Mesendoderm (in vitro differentiated cells): ENCODE measurements at regions not wholly inside any gene's neighbourhood (a gene's known extent, or its start where the extent isn't known, plus 50 kb on each side); places are given as distances from the start of the nearest gene placed in this dataset.

Experiments used
- DNase-seq: peaks from one replicate; pipeline ENCODE4 v3.0.0; 2013
- H2AK5ac ChIP-seq: 2 replicates; pipeline ENCODE4 v1.6.1; 2013; ENCODE audit warnings: low read length, inconsistent platforms
- H2BK120ac ChIP-seq: 2 replicates; pipeline ENCODE4 v1.6.1; 2013; ENCODE audit warnings: low read depth, mild to moderate bottlenecking, low read length, moderate library complexity, mixed read lengths
- H2BK15ac ChIP-seq: replicated peaks from 2 replicates; pipeline ENCODE4 v1.6.1; 2013; ENCODE audit warnings: low read depth, mild to moderate bottlenecking, moderate library complexity
- H2BK5ac ChIP-seq: 2 replicates; pipeline ENCODE4 v1.6.1; 2013; ENCODE audit warnings: low read length, inconsistent platforms
- H3K18ac ChIP-seq: 2 replicates; pipeline ENCODE4 v1.6.1; 2013; ENCODE audit warnings: mild to moderate bottlenecking, low read length, mixed read lengths
- H3K23ac ChIP-seq: one replicate; pipeline ENCODE4 v1.6.1; 2013; ENCODE audit warnings: low read length
- H3K27ac ChIP-seq: 2 replicates; pipeline ENCODE4 v1.5.1; 2013; ENCODE audit warnings: low read depth, mild to moderate bottlenecking, inconsistent platforms, low read length, moderate library complexity
- H3K27me3 ChIP-seq: 2 replicates; pipeline ENCODE4 v1.6.1; 2013; ENCODE audit warnings: low read length, control low read depth, mild to moderate bottlenecking, inconsistent platforms; ENCODE audit not compliant: insufficient read depth, poor library complexity
- H3K36me3 ChIP-seq: 2 replicates; pipeline ENCODE4 v1.6.1; 2013; ENCODE audit warnings: low read length, inconsistent platforms; ENCODE audit not compliant: control insufficient read depth, insufficient read depth
- H3K4ac ChIP-seq: one replicate; pipeline ENCODE4 v1.6.1; 2013; ENCODE audit warnings: low read depth, mild to moderate bottlenecking, low read length, moderate library complexity
- H3K4me1 ChIP-seq: 2 replicates; pipeline ENCODE4 v1.6.1; 2013; ENCODE audit warnings: low read depth, low read length, inconsistent platforms; ENCODE audit not compliant: control insufficient read depth
- H3K4me2 ChIP-seq: 2 replicates; pipeline ENCODE4 v1.6.1; 2013; ENCODE audit warnings: low read length
- H3K4me3 ChIP-seq: 2 replicates; pipeline ENCODE4 v1.5.1; 2013; ENCODE audit warnings: mild to moderate bottlenecking, low read length
- H3K56ac ChIP-seq: one replicate; pipeline ENCODE4 v1.6.1; 2013; ENCODE audit warnings: low read length
- H3K79me1 ChIP-seq: 2 replicates; pipeline ENCODE4 v1.6.1; 2013; ENCODE audit warnings: low read length, inconsistent platforms
- H3K79me2 ChIP-seq: 2 replicates; pipeline ENCODE4 v1.6.1; 2013; ENCODE audit warnings: mild to moderate bottlenecking, low read length; ENCODE audit not compliant: control insufficient read depth, insufficient read depth
- H3K9ac ChIP-seq: 2 replicates; pipeline ENCODE4 v1.6.1; 2013; ENCODE audit warnings: low read length, inconsistent platforms
- H4K5ac ChIP-seq: one replicate; pipeline ENCODE4 v1.6.1; 2013; ENCODE audit warnings: low read length
- H4K8ac ChIP-seq: one replicate; pipeline ENCODE4 v1.6.1; 2013; ENCODE audit warnings: low read depth, mild to moderate bottlenecking, control low read depth, low read length, moderate library complexity
- WGBS: extraction: QIAGEN DNeasy Blood & Tissue Kit; methylation state at CpG from one replicate; pipeline ENCODE4 v1.1.7; 2013; ENCODE audit warnings: low lambda C conversion rate, missing lambda C conversion rate; ENCODE audit not compliant: insufficient coverage; ENCODE audit errors: extremely low coverage; 5-methylcytosine and 5-hydroxymethylcytosine counted together

GRCh38 chr15:62272290-62272689, 107.2 kb upstream of the C2CD4B start:
- H3K4me2 ChIP-seq: no peak overlapping the region
- H2BK15ac ChIP-seq: no peak overlapping the region
- no peak overlapping the region for H2BK120ac ChIP-seq
- H3K79me2 ChIP-seq: no peaks in the 10 kb centered on the region
- no peak overlapping the region for H3K4me3 ChIP-seq
- H3K27ac ChIP-seq: no peak overlapping the region
- no peaks in the 10 kb centered on the region for H3K36me3 ChIP-seq
- H3K79me1 ChIP-seq: no peaks in the 10 kb centered on the region
- H3K9ac ChIP-seq: no peak overlapping the region
- no peak overlapping the region for H4K8ac ChIP-seq
- H3K23ac ChIP-seq: no peak overlapping the region
- no peaks in the 10 kb centered on the region for H3K27me3 ChIP-seq
- H3K4me1 ChIP-seq: no peaks in the 10 kb centered on the region
- no CpG with 5 or more reads among the region's 1 CpG for WGBS
- H2BK5ac ChIP-seq: no peak overlapping the region
- H2AK5ac ChIP-seq: no peak overlapping the region
- H3K18ac ChIP-seq: no peak overlapping the region
- H4K5ac ChIP-seq: no peak overlapping the region
- H3K4ac ChIP-seq: no peak overlapping the region
- no peak for DNase-seq
- H3K56ac ChIP-seq: no peak overlapping the region

GRCh38 chr15:62275831-62276230, 110.7 kb upstream of the C2CD4B start:
- no peak overlapping the region for H3K4ac ChIP-seq
- H3K56ac ChIP-seq: no peak overlapping the region
- H2AK5ac ChIP-seq: no peak overlapping the region
- no CpG with 5 or more reads among the region's 7 CpGs for WGBS
- H3K79me2 ChIP-seq: no peaks in the 10 kb centered on the region
- no peak overlapping the region for H4K5ac ChIP-seq
- H3K27ac ChIP-seq: no peak overlapping the region
- H3K27me3 ChIP-seq: no peaks in the 10 kb centered on the region
- no peak for DNase-seq
- H3K36me3 ChIP-seq: no peaks in the 10 kb centered on the region
- no peak overlapping the region for H3K4me3 ChIP-seq
- no peaks in the 10 kb centered on the region for H3K4me1 ChIP-seq
- no peak overlapping the region for H3K9ac ChIP-seq
- H3K79me1 ChIP-seq: no peaks in the 10 kb centered on the region
- no peak overlapping the region for H3K23ac ChIP-seq
- no peak overlapping the region for H2BK5ac ChIP-seq
- H2BK120ac ChIP-seq: no peak overlapping the region
- no peak overlapping the region for H2BK15ac ChIP-seq
- H4K8ac ChIP-seq: no peak overlapping the region
- no peak overlapping the region for H3K4me2 ChIP-seq
- H3K18ac ChIP-seq: no peak overlapping the region

- Histone ChIP-seq H3K4me2 (no peak overlapping the region), H4K5ac (no peak overlapping the region)
Measured at GRCh38 chr15:62277816-62278394, 112.8 kb upstream of the C2CD4B start.

GRCh38 chr15:62278534-62278933, 113.4 kb upstream of the C2CD4B start:
- no peak overlapping the region for H3K9ac ChIP-seq
- no peak for DNase-seq
- no peak overlapping the region for H3K4me3 ChIP-seq
- no peak overlapping the region for H3K4ac ChIP-seq
- H3K23ac ChIP-seq: no peak overlapping the region
- no peak overlapping the region for H2BK15ac ChIP-seq
- H3K79me2 ChIP-seq: no peaks in the 10 kb centered on the region
- no CpG with 5 or more reads among the region's 4 CpGs for WGBS
- no peaks in the 10 kb centered on the region for H3K4me1 ChIP-seq
- no peak overlapping the region for H2BK120ac ChIP-seq
- H3K36me3 ChIP-seq: no peaks in the 10 kb centered on the region
- H3K18ac ChIP-seq: no peak overlapping the region
- H3K27me3 ChIP-seq: no peaks in the 10 kb centered on the region
- H3K56ac ChIP-seq: no peak overlapping the region
- no peaks in the 10 kb centered on the region for H3K79me1 ChIP-seq
- no peak overlapping the region for H2BK5ac ChIP-seq
- no peak overlapping the region for H2AK5ac ChIP-seq
- H3K27ac ChIP-seq: no peak overlapping the region
- H3K4me2 ChIP-seq: no peak overlapping the region
- H4K5ac ChIP-seq: no peak overlapping the region
- H4K8ac ChIP-seq: no peak overlapping the region

More at GRCh38 chr15:62277816-62278394, 112.8 kb upstream of the C2CD4B start:
- Histone ChIP-seq H3K18ac (no peak overlapping the region), H2BK5ac (no peak overlapping the region), H3K36me3 (no peaks in the 10 kb centered on the region), H3K79me1 (no peaks in the 10 kb centered on the region), H2BK120ac (no peak overlapping the region), H3K27me3 (no peaks in the 10 kb centered on the region), H3K4me1 (no peaks in the 10 kb centered on the region), H3K4me3 (no peak overlapping the region), H2AK5ac (no peak overlapping the region), H3K9ac (no peak overlapping the region), H2BK15ac (no peak overlapping the region), H4K8ac (no peak overlapping the region), H3K79me2 (no peaks in the 10 kb centered on the region), H3K27ac (no peak overlapping the region), H3K4ac (no peak overlapping the region), H3K56ac (no peak overlapping the region), H3K23ac (no peak overlapping the region)
- peak; percentile 33 for DNase-seq
- WGBS: no CpG with 5 or more reads among the region's 2 CpGs

- no CpG with 5 or more reads among the region's 5 CpGs for WGBS
- no peaks in the 10 kb centered on the region for H3K36me3 ChIP-seq
- H3K23ac ChIP-seq: no peak overlapping the region
- H4K8ac ChIP-seq: no peak overlapping the region
- H4K5ac ChIP-seq: no peak overlapping the region
- no peaks in the 10 kb centered on the region for H3K4me1 ChIP-seq
- H3K27me3 ChIP-seq: no peaks in the 10 kb centered on the region
- H3K9ac ChIP-seq: no peak overlapping the region
- H3K4ac ChIP-seq: no peak overlapping the region
- H3K4me3 ChIP-seq: no peak overlapping the region
- no peak overlapping the region for H2BK120ac ChIP-seq
- no peaks in the 10 kb centered on the region for H3K79me1 ChIP-seq
- H2BK5ac ChIP-seq: no peak overlapping the region
- no peak overlapping the region for H3K56ac ChIP-seq
- no peak overlapping the region for H2BK15ac ChIP-seq
- H3K4me2 ChIP-seq: no peak overlapping the region
- H3K79me2 ChIP-seq: no peaks in the 10 kb centered on the region
- no peak overlapping the region for H3K18ac ChIP-seq
- DNase-seq: no peak
- H3K27ac ChIP-seq: no peak overlapping the region
- no peak overlapping the region for H2AK5ac ChIP-seq
Measured at GRCh38 chr15:62279041-62279440, 114.0 kb upstream of the C2CD4B start.

GRCh38 chr15:62280625-62281024, 115.5 kb upstream of the C2CD4B start:
- no peaks in the 10 kb centered on the region for H3K27me3 ChIP-seq

More at GRCh38 chr15:62280625-62281024, 115.5 kb upstream of the C2CD4B start:
- H2AK5ac ChIP-seq: no peak overlapping the region
- H3K36me3 ChIP-seq: no peaks in the 10 kb centered on the region
- H3K4ac ChIP-seq: no peak overlapping the region
- H3K4me1 ChIP-seq: no peaks in the 10 kb centered on the region
- H3K27ac ChIP-seq: no peak overlapping the region
- H3K4me3 ChIP-seq: no peak overlapping the region
- H2BK15ac ChIP-seq: no peak overlapping the region
- H3K18ac ChIP-seq: no peak overlapping the region
- H4K5ac ChIP-seq: no peak overlapping the region
- DNase-seq: no peak
- no CpG with 5 or more reads among the region's 5 CpGs for WGBS
- H3K23ac ChIP-seq: no peak overlapping the region
- H3K4me2 ChIP-seq: no peak overlapping the region
- H3K79me2 ChIP-seq: no peaks in the 10 kb centered on the region
- no peak overlapping the region for H4K8ac ChIP-seq
- H3K56ac ChIP-seq: no peak overlapping the region
- no peak overlapping the region for H2BK5ac ChIP-seq
- H3K79me1 ChIP-seq: no peaks in the 10 kb centered on the region
- H3K9ac ChIP-seq: no peak overlapping the region
- no peak overlapping the region for H2BK120ac ChIP-seq
